SK-N-SH treated with all-trans-retinoic acid at 6 μM for 48 hours (cell line): ENCODE measurements at regions not wholly inside any gene's neighbourhood (a gene's known extent, or its start where the extent isn't known, plus 50 kb on each side); places are given as distances from the start of the nearest gene placed in this dataset.

Source experiments
- ARNTL ChIP-seq: fragments of 450-650 bp; formaldehyde crosslinking; IDR thresholded peaks from 2 replicates; pipeline ENCODE4 v1.5.0; 2020; ENCODE audit warnings: low read depth, mild to moderate bottlenecking, moderate library complexity, borderline replicate concordance
- CSRNP3 ChIP-seq: fragments of 250-450 bp; sonication (Bioruptor Pico); IDR thresholded peaks from 2 replicates; pipeline ENCODE4 v1.5.1; 2021; ENCODE audit warnings: mild to moderate bottlenecking, moderate library complexity
- ESRRG ChIP-seq: fragments of 250-450 bp; sonication (Bioruptor Pico); IDR thresholded peaks from 2 replicates; pipeline ENCODE4 v1.6.1; 2021; ENCODE audit warnings: mild to moderate bottlenecking
- GLIS3 ChIP-seq: fragments of 250-450 bp; sonication (Bioruptor Pico); IDR thresholded peaks from 2 replicates; pipeline ENCODE4 v1.5.0; 2020; ENCODE audit warnings: mild to moderate bottlenecking, moderate library complexity
- PATZ1 ChIP-seq: fragments of 250-450 bp; sonication (Bioruptor Pico); IDR thresholded peaks from 2 replicates; pipeline ENCODE4 v1.8.0; 2020; ENCODE audit warnings: mild to moderate bottlenecking, moderate library complexity, borderline replicate concordance
- POU6F1 ChIP-seq: fragments of 250-450 bp; sonication (Bioruptor Pico); IDR thresholded peaks from 2 replicates; pipeline ENCODE4 v1.8.0; 2021; ENCODE audit warnings: low read depth, mild to moderate bottlenecking, moderate library complexity, borderline replicate concordance
- TCF4 ChIP-seq: fragments of 250-450 bp; sonication (Bioruptor Pico); IDR thresholded peaks from 2 replicates; pipeline ENCODE4 v1.8.0; 2021; ENCODE audit warnings: mild to moderate bottlenecking, moderate library complexity, borderline replicate concordance
- ZC3H10 ChIP-seq: fragments of 250-450 bp; sonication (Bioruptor Pico); IDR thresholded peaks from 2 replicates; pipeline ENCODE4 v1.5.1; 2021; ENCODE audit warnings: mild to moderate bottlenecking, moderate library complexity
- ZFP3 ChIP-seq: fragments of 250-450 bp; sonication (Bioruptor Pico); IDR thresholded peaks from 2 replicates; pipeline ENCODE4 v1.5.0; 2020; ENCODE audit warnings: mild to moderate bottlenecking, moderate library complexity
- ZFP30 ChIP-seq: fragments of 450-650 bp; formaldehyde crosslinking; IDR thresholded peaks from 2 replicates; pipeline ENCODE4 v1.5.0; 2022; ENCODE audit warnings: mild to moderate bottlenecking, moderate library complexity

GRCh38 chr13:78047151-78047550 is 128.5 kb upstream of the EDNRB start:
- TF ChIP-seq ZC3H10: no peak
- TF ChIP-seq CSRNP3 (CRISPR knock-in tag): no peak
- TF ChIP-seq PATZ1 (CRISPR knock-in tag): no peak
- TF ChIP-seq TCF4 (CRISPR knock-in tag): no peak
- TF ChIP-seq ZFP30 (CRISPR knock-in tag): no peak
- no peak for TF ChIP-seq POU6F1 (CRISPR knock-in tag)
- no peak for TF ChIP-seq GLIS3 (CRISPR knock-in tag)
- no peak for TF ChIP-seq ESRRG (CRISPR knock-in tag)
- TF ChIP-seq ZFP3: no peak
- TF ChIP-seq ARNTL: no peak
